ENCODE measurements at regions not wholly inside any gene's neighbourhood (a gene's known extent, or its start where the extent isn't known, plus 50 kb on each side); places are given as distances from the start of the nearest gene placed in this dataset.

DNA sequence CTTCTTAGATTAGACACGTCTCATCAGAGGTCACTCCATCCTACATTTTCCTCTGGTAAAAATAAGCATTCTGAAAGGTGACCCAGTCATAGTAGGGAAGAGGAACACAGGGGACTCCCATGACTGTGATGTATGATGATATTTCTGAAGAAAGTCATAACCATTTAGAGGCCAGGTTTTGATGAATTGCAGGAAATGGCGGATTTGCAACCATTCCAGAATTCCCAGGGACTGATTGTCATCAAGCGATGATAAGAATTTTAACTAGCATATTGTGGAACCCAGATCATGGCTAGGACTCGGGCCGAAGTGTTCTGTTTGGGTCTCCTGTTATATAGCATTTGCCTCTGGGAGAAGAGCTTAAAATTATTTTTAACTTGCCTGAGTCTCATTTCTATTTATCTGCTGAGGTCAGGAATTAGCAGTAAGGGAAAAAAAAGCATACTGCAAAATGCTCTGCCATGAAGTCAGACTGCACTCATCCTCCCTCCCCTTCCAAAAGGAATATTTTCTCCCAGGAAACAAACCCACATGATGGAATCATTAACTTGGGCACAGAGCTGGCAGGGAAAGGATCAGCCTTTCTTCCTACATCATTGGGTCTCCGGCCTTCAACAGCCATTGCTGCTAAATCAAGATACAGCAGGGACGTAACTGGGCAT is 286.7 kb downstream of the HLX start:
- H3K9me2 ChIP-seq (replicated peaks; ENCODE audit: low read length): no peaks in the 10 kb centered on the region
- no peak overlapping the region for H3K4me2 ChIP-seq (ENCODE audit: low read length)
- H3K4me3 ChIP-seq (ENCODE audit: low read length): no peak overlapping the region
- peaks cover 20% of the 10 kb centered on the region for H3K4me1 ChIP-seq (ENCODE audit: insufficient read depth, low read length)
- POLR2A ChIA-PET (ENCODE audit: unreplicated experiment): no interaction called here
- no TSS peak for BruUV-seq (replicated peaks)
- no peaks in the 10 kb centered on the region; the same call in 1 of the 2 replicates for H3K9me3 ChIP-seq (ENCODE audit: low read length)
- intact Hi-C loops (cut with micrococcal nuclease): no loop called here
- H3K79me2 ChIP-seq (ENCODE audit: low read length): no peaks in the 10 kb centered on the region
- no peaks in the 10 kb centered on the region for H3F3A ChIP-seq (ENCODE audit: low read length, unreplicated experiment)
- H3K9ac ChIP-seq (ENCODE audit: low read length): no peak overlapping the region
- no peak for TF ChIP-seq EZH2 (IDR thresholded peaks at IDR 0.05; ENCODE audit: low read length, unreplicated experiment)
- TF ChIP-seq CTCF (conservative IDR thresholded peaks at IDR 0.05; ENCODE audit: low read depth, low read length): no peak
- TF ChIP-seq EZH2phosphoT487 (IDR thresholded peaks at IDR 0.05; ENCODE audit: borderline replicate concordance, low read length): no peak
- ATAC-seq (no peak), DNase-seq (no peak)
- no peaks in the 10 kb centered on the region for H3K27me3 ChIP-seq (ENCODE audit: low read length)
- CTCF ChIA-PET: no interaction called here
- H3K27ac ChIP-seq (ENCODE audit: low read length): no peak overlapping the region
- no peaks in the 10 kb centered on the region for H3K36me3 ChIP-seq (ENCODE audit: low read depth, low read length)
- no peak overlapping the region for H2AFZ ChIP-seq (ENCODE audit: low read length)
- H4K20me1 ChIP-seq (ENCODE audit: low read length): no peaks in the 10 kb centered on the region

GRCh38 chr1:221166559-221167318 is 287.5 kb downstream of the HLX start:
- BruUV-seq (replicated peaks): no TSS peak
- no peak for TF ChIP-seq EZH2 (IDR thresholded peaks at IDR 0.05; ENCODE audit: low read length, unreplicated experiment)
- no peak for TF ChIP-seq EZH2phosphoT487 (IDR thresholded peaks at IDR 0.05; ENCODE audit: borderline replicate concordance, low read length)
- TF ChIP-seq CTCF (conservative IDR thresholded peaks at IDR 0.05; ENCODE audit: low read depth, low read length): no peak
- intact Hi-C loops (cut with micrococcal nuclease): no loop called here
- H2AFZ ChIP-seq (ENCODE audit: low read length): no peak overlapping the region
- no peak overlapping the region for H3K9ac ChIP-seq (ENCODE audit: low read length)
- no peak overlapping the region for H3K4me3 ChIP-seq (ENCODE audit: low read length)
- H3K9me2 ChIP-seq (replicated peaks; ENCODE audit: low read length): no peaks in the 10 kb centered on the region
- H3K27ac ChIP-seq (ENCODE audit: low read length): no peak overlapping the region
- ChIA-PET POLR2A (ENCODE audit: unreplicated experiment) (no interaction called here), CTCF (no interaction called here)
- no peaks in the 10 kb centered on the region; the same call in 1 of the 2 replicates for H3K9me3 ChIP-seq (ENCODE audit: low read length)
- no peaks in the 10 kb centered on the region for H3K36me3 ChIP-seq (ENCODE audit: low read depth, low read length)
- H3K4me2 ChIP-seq (ENCODE audit: low read length): no peak overlapping the region
- H3K27me3 ChIP-seq (ENCODE audit: low read length): no peaks in the 10 kb centered on the region
- ATAC-seq (no peak), DNase-seq (no peak)
- H3K4me1 ChIP-seq (ENCODE audit: insufficient read depth, low read length): peaks cover 18% of the 10 kb centered on the region
- no peaks in the 10 kb centered on the region for H4K20me1 ChIP-seq (ENCODE audit: low read length)
- no peaks in the 10 kb centered on the region for H3F3A ChIP-seq (ENCODE audit: low read length, unreplicated experiment)
- H3K79me2 ChIP-seq (ENCODE audit: low read length): no peaks in the 10 kb centered on the region

DNA sequence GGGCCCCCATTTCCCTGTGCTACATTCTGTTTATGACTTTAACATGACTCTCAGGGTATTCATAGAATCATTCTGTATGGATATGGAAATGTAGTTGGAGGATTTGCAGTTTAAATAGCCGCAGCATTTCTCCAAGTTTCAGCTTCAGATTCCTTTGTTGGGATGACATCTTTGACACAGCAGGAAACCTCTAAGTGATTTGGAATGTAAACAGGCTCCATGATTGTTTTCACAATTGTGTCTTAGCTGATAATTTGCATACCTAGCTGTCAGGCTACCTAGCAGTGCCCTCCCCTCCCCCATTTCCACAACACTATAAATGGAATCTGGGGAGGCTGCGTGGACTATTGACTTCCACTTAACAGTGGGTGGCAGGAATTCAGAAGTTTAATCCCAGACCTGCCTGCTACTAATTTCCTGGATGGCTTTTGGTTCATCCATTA is 290.2 kb downstream of the HLX start:
- Histone ChIP-seq H3K9me2 (replicated peaks; ENCODE audit: low read length) (no peaks in the 10 kb centered on the region), H3K27ac (ENCODE audit: low read length) (no peak overlapping the region), H3K4me1 (ENCODE audit: insufficient read depth, low read length) (0 out of 2 replicates have a peak, but pooled peaks cover under 1% of the 10 kb centered on the region), H4K20me1 (ENCODE audit: low read length) (no peaks in the 10 kb centered on the region), H3K36me3 (ENCODE audit: low read depth, low read length) (no peaks in the 10 kb centered on the region), H3K4me3 (ENCODE audit: low read length) (no peak overlapping the region), H3K9me3 (ENCODE audit: low read length) (no peaks in the 10 kb centered on the region; the same call in 1 of the 2 replicates), H3K4me2 (ENCODE audit: low read length) (no peak overlapping the region), H3K9ac (ENCODE audit: low read length) (no peak overlapping the region), H2AFZ (ENCODE audit: low read length) (no peak overlapping the region), H3K27me3 (ENCODE audit: low read length) (no peaks in the 10 kb centered on the region), H3F3A (ENCODE audit: low read length, unreplicated experiment) (no peaks in the 10 kb centered on the region), H3K79me2 (ENCODE audit: low read length) (no peaks in the 10 kb centered on the region)
- intact Hi-C loops (cut with micrococcal nuclease): no loop called here
- DNase-seq (no peak), ATAC-seq (no peak)
- ChIA-PET CTCF (no interaction called here), POLR2A (ENCODE audit: unreplicated experiment) (no interaction called here)
- TF ChIP-seq EZH2 (IDR thresholded peaks at IDR 0.05; ENCODE audit: low read length, unreplicated experiment) (no peak), EZH2phosphoT487 (IDR thresholded peaks at IDR 0.05; ENCODE audit: borderline replicate concordance, low read length) (no peak), CTCF (conservative IDR thresholded peaks at IDR 0.05; ENCODE audit: low read depth, low read length) (no peak)
- BruUV-seq (replicated peaks): no TSS peak

All from PC-3 (cell line).